Loucy (cell line): ENCODE measurements at regions not wholly inside any gene's neighbourhood (a gene's known extent, or its start where the extent isn't known, plus 50 kb on each side); places are given as distances from the start of the nearest gene placed in this dataset.

Experiments
- CTCF ChIP-seq: fragments of 200-600 bp; sonication (generic); conservative IDR thresholded peaks from 2 replicates; pipeline ENCODE4 v1.5.1; 2014; ENCODE audit warnings: mild to moderate bottlenecking, antibody characterized with exemption, low read length
- EZH2phosphoT487 ChIP-seq: fragments of 200-600 bp; IDR thresholded peaks from 2 replicates; pipeline ENCODE4 v1.6.1; 2018; ENCODE audit warnings: antibody characterized with exemption, mild to moderate bottlenecking, moderate library complexity, borderline replicate concordance

- TF ChIP-seq CTCF (no peak), EZH2phosphoT487 (no peak)
Observed at GRCh38 chrX:25068340-25068739, 52.6 kb upstream of the ARX start.
